GM21619 (cell line): ENCODE measurements at regions not wholly inside any gene's neighbourhood (a gene's known extent, or its start where the extent isn't known, plus 50 kb on each side); places are given as distances from the start of the nearest gene placed in this dataset.

Experiments used
- ATAC-seq: cut with Tn5 transposase; IDR thresholded peaks from one replicate; pipeline ENCODE4 v1.9.1; 2021; ENCODE audit not compliant: unreplicated experiment

- ATAC-seq = no peak
Observed at GRCh38 chr13:50668049-50668448, 175.4 kb downstream of the DLEU7 start.

- ATAC-seq = no peak
Observed at GRCh38 chr13:50668691-50669271, 174.7 kb downstream of the DLEU7 start.

- ATAC-seq = no peak
Observed at GRCh38 chr13:50670272-50670671, 173.2 kb downstream of the DLEU7 start.

GRCh38 chr13:50670847-50671496, 172.5 kb downstream of the DLEU7 start:
- no peak for ATAC-seq

- ATAC-seq = no peak
Observed at GRCh38 chr13:50671497-50671850, 172.0 kb downstream of the DLEU7 start.

- ATAC-seq = no peak
Observed at GRCh38 chr13:50672025-50672424, 171.5 kb downstream of the DLEU7 start.

- no peak for ATAC-seq
Observed at GRCh38 chr13:50675651-50676050, 167.8 kb downstream of the DLEU7 start.

GRCh38 chr13:50676602-50677001, 166.9 kb downstream of the DLEU7 start:
- ATAC-seq = no peak

- no peak for ATAC-seq
Observed at GRCh38 chr13:50677258-50677657, 166.2 kb downstream of the DLEU7 start.

GRCh38 chr13:50677687-50678463, 165.6 kb downstream of the DLEU7 start:
- ATAC-seq = no peak

- no peak for ATAC-seq
Observed at GRCh38 chr13:50678464-50679162, 164.9 kb downstream of the DLEU7 start.

- ATAC-seq = no peak
Observed at GRCh38 chr13:50679321-50679720, 164.2 kb downstream of the DLEU7 start.

GRCh38 chr13:50682002-50682401, 161.5 kb downstream of the DLEU7 start:
- ATAC-seq = no peak

GRCh38 chr13:50682966-50683365, 160.5 kb downstream of the DLEU7 start:
- ATAC-seq = no peak

- no peak for ATAC-seq
Observed at GRCh38 chr13:50684366-50684765, 159.1 kb downstream of the DLEU7 start.

- ATAC-seq = no peak
Observed at GRCh38 chr13:50685491-50685890, 158.0 kb downstream of the DLEU7 start.

- no peak for ATAC-seq
Observed at GRCh38 chr13:50685956-50686355, 157.5 kb downstream of the DLEU7 start.

- no peak for ATAC-seq
Observed at GRCh38 chr13:50686551-50686950, 156.9 kb downstream of the DLEU7 start.

GRCh38 chr13:50687545-50687944, 155.9 kb downstream of the DLEU7 start:
- no peak for ATAC-seq

GRCh38 chr13:50690006-50690405, 153.5 kb downstream of the DLEU7 start:
- no peak for ATAC-seq

- ATAC-seq = no peak
Observed at GRCh38 chr13:50691176-50691680, 152.3 kb downstream of the DLEU7 start.
